ENCODE measurements at regions not wholly inside any gene's neighbourhood (a gene's known extent, or its start where the extent isn't known, plus 50 kb on each side); places are given as distances from the start of the nearest gene placed in this dataset.

DNA sequence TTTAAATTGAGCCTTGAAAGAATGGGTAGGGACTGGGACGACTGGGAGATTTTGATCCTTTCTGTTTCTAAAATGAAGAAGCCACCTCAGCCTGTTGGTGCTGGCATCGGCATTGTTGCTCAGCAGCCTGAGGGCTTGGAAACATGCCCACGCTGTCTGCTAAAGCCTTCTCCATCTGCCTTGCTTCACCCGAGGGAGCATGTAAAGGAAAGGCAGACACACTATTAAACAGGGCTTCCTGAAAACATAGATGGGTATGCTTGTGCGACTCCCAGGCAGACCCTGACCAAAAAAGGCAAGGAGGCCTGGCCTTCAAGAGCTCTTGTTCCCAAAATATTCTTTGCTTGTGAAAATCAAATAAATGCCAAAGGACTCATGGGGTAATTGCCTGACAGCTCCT is 84.2 kb upstream of the SLC4A7 start:
- TF ChIP-seq, protein P1, sequence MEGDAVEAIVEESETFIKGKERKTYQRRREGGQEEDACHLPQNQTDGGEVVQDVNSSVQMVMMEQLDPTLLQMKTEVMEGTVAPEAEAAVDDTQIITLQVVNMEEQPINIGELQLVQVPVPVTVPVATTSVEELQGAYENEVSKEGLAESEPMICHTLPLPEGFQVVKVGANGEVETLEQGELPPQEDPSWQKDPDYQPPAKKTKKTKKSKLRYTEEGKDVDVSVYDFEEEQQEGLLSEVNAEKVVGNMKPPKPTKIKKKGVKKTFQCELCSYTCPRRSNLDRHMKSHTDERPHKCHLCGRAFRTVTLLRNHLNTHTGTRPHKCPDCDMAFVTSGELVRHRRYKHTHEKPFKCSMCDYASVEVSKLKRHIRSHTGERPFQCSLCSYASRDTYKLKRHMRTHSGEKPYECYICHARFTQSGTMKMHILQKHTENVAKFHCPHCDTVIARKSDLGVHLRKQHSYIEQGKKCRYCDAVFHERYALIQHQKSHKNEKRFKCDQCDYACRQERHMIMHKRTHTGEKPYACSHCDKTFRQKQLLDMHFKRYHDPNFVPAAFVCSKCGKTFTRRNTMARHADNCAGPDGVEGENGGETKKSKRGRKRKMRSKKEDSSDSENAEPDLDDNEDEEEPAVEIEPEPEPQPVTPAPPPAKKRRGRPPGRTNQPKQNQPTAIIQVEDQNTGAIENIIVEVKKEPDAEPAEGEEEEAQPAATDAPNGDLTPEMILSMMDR (conservative IDR thresholded peaks at IDR 0.05; ENCODE audit: low read length) = no peak
- TF ChIP-seq EZH2phosphoT487 (IDR thresholded peaks at IDR 0.05; ENCODE audit: borderline replicate concordance, low read depth, low read length) = no peak
